B cell (primary cell): ENCODE measurements at regions not wholly inside any gene's neighbourhood (a gene's known extent, or its start where the extent isn't known, plus 50 kb on each side); places are given as distances from the start of the nearest gene placed in this dataset.

Source experiments
- ATAC-seq: fragments of 200-7000 bp; cut with Tn5 transposase; one replicate; pipeline ENCODE4 v1.10.0; 2021; ENCODE audit warnings: low read depth, mild to moderate bottlenecking, moderate number of reproducible peaks, moderate library complexity
- CTCF ChIA-PET: fragments of 350-600 bp; sonication (Branson Sonifier 250); formaldehyde crosslinking; loops from one replicate; lab custom pipeline; 2021; ENCODE audit warnings: antibody characterized with exemption, inconsistent platforms; lab: Charles Lee
- POLR2A ChIA-PET: fragments of 350-600 bp; sonication (Branson Sonifier 250); formaldehyde crosslinking; loops from one replicate; lab custom pipeline; 2021; ENCODE audit warnings: antibody characterized with exemption; lab: Charles Lee
- DNase-seq: peaks from one replicate; pipeline ENCODE4 v3.0.0; 2013
- H2AFZ ChIP-seq: 2 replicates; pipeline ENCODE4 v1.6.1; 2012; ENCODE audit warnings: mild to moderate bottlenecking, low read depth, low read length; ENCODE audit not compliant: insufficient read depth, poor library complexity, severe bottlenecking
- H3K27ac ChIP-seq, 2 donors: 1 replicate in 1 of 2; 2 replicates in 1 of 2; pipeline ENCODE4 v1.5.1; 2012 to 2013; ENCODE audit warnings: low read length in 2 of 2, mild to moderate bottlenecking in 2 of 2, moderate library complexity in 1 of 2
- H3K27me3 ChIP-seq, 4 experiments: fragments of 200-600 bp in 1 of 4; sonication (generic) in 1 of 4; replicated peaks in 1 of 4; 1 replicate in 2 of 4; 2 replicates in 2 of 4; pipeline versions ENCODE4 v1.6.1 to v1.7.0; 2013 to 2016; ENCODE audit warnings: low read length in 3 of 4, mild to moderate bottlenecking in 2 of 4, mixed read lengths in 1 of 4, moderate library complexity in 1 of 4; ENCODE audit not compliant: insufficient read depth in 4 of 4, control insufficient read depth in 3 of 4; ENCODE audit errors: control extremely low read depth in 1 of 4
- H3K36me3 ChIP-seq, 2 experiments: replicated peaks in 1 of 2; 1 replicate in 1 of 2; 2 replicates in 1 of 2; pipeline versions ENCODE4 v1.6.1 to v1.7.1; 2013; ENCODE audit warnings: low read length in 1 of 2; ENCODE audit not compliant: insufficient read depth in 2 of 2, control insufficient read depth in 1 of 2; ENCODE audit errors: control extremely low read depth in 1 of 2, extremely low read depth in 1 of 2
- H3K4me1 ChIP-seq, 2 donors: fragments of 200-600 bp in 1 of 2; sonication (generic) in 1 of 2; 1 replicate in 1 of 2; 2 replicates in 1 of 2; pipeline versions ENCODE4 v1.5.1 to v1.6.1; 2013 to 2017; ENCODE audit warnings: low read length in 2 of 2; ENCODE audit not compliant: control insufficient read depth in 2 of 2, insufficient read depth in 2 of 2
- H3K4me2 ChIP-seq: replicated peaks from 2 replicates; pipeline ENCODE3; 2012; ENCODE audit warnings: mild to moderate bottlenecking, low read depth, low read length; ENCODE audit not compliant: poor library complexity, severe bottlenecking
- H3K4me3 ChIP-seq, 5 experiments: fragments of 200-600 bp in 1 of 5; sonication (generic) in 1 of 5; 1 replicate in 3 of 5; 2 replicates in 2 of 5; pipeline versions ENCODE4 v1.5.1 to v1.7.0; 2011 to 2016; ENCODE audit warnings: low read length in 4 of 5, mild to moderate bottlenecking in 4 of 5, low read depth in 2 of 5, control low read depth in 1 of 5, moderate library complexity in 1 of 5; ENCODE audit not compliant: insufficient read depth in 1 of 5; ENCODE audit errors: control extremely low read depth in 1 of 5, extremely low read depth in 1 of 5
- H3K79me2 ChIP-seq: fragments of 200-600 bp; sonication (generic); one replicate; pipeline ENCODE4 v1.6.0; 2016; ENCODE audit warnings: low read length; ENCODE audit not compliant: control insufficient read depth, insufficient read depth
- H3K9ac ChIP-seq: fragments of 200-600 bp; sonication (generic); 2 replicates; pipeline ENCODE4 v1.6.1; 2017; ENCODE audit warnings: mild to moderate bottlenecking, low read length, moderate library complexity
- H3K9me3 ChIP-seq, 3 donors: one replicate each; pipeline versions ENCODE4 v1.6.1 to v1.7.1; 2013; ENCODE audit warnings: low read length in 2 of 3; ENCODE audit not compliant: control insufficient read depth in 2 of 3, insufficient read depth in 1 of 3; ENCODE audit errors: control extremely low read depth in 1 of 3
- H4K20me1 ChIP-seq: 2 replicates; pipeline ENCODE4 v1.6.0; 2012; ENCODE audit warnings: mild to moderate bottlenecking, low read length; ENCODE audit not compliant: insufficient read depth, control insufficient read depth, poor library complexity, severe bottlenecking
- H3K27ac Mint-ChIP-seq: one replicate; pipeline ENCODE4 v1.8.0; 2021; ENCODE audit warnings: mixed read lengths
- H3K27me3 Mint-ChIP-seq: one replicate; pipeline ENCODE4 v1.8.0; 2021; ENCODE audit warnings: mixed read lengths
- H3K4me1 Mint-ChIP-seq: one replicate; pipeline ENCODE4 v1.8.0; 2021; ENCODE audit warnings: mixed read lengths
- H3K4me3 Mint-ChIP-seq: one replicate; pipeline ENCODE4 v1.8.0; 2021; ENCODE audit warnings: mixed read lengths
- H3K9me3 Mint-ChIP-seq: one replicate; pipeline ENCODE4 v1.8.0; 2022; ENCODE audit warnings: mixed read lengths; ENCODE audit not compliant: insufficient read depth
- CTCF ChIP-seq: fragments of 200-600 bp; IDR thresholded peaks from one replicate; pipeline ENCODE4 v1.8.0; 2022; ENCODE audit warnings: antibody characterized with exemption, mild to moderate bottlenecking
- EZH2 ChIP-seq: IDR thresholded peaks from 2 replicates; pipeline ENCODE4 v1.6.1; 2012; ENCODE audit warnings: borderline replicate concordance, low read depth, mild to moderate bottlenecking, moderate library complexity, low read length; ENCODE audit not compliant: insufficient read depth, poor library complexity, severe bottlenecking
- WGBS: methylation state at CpG from one replicate; pipeline ENCODE4 v1.1.5; 2013; ENCODE audit warnings: missing lambda C conversion rate; ENCODE audit not compliant: insufficient coverage; 5-methylcytosine and 5-hydroxymethylcytosine counted together
- intact Hi-C: fragments of 100-400 bp; cut with micrococcal nuclease; formaldehyde crosslinking; loops from one replicate; pipeline ENCODE4 v1.10.0; 2022

- Histone ChIP-seq H3K79me2 (no peaks in the 10 kb centered on the region), H3K27me3 (no peaks in the 10 kb centered on the region), H4K20me1 (no peaks in the 10 kb centered on the region), H3K9ac (no peak overlapping the region), H3K4me2 (no peak overlapping the region), H3K9me3 (no peaks in the 10 kb centered on the region), H3K4me1 (no peaks in the 10 kb centered on the region), H3K27ac (no peak overlapping the region), H3K36me3 (no peaks in the 10 kb centered on the region), H3K4me3 (no peak overlapping the region), H2AFZ (no peak overlapping the region)
- TF ChIP-seq EZH2: no peak
- ChIA-PET CTCF (no interaction called here), POLR2A (no interaction called here)
- DNase-seq (no peak), ATAC-seq (no peak)
- Mint-ChIP-seq H3K27me3 (no peaks in the 10 kb centered on the region), H3K27ac (no peak overlapping the region), H3K4me1 (no peaks in the 10 kb centered on the region), H3K9me3 (no peaks in the 10 kb centered on the region), H3K4me3 (no peak overlapping the region)
- intact Hi-C loops: no loop called here
These were observed 1698.8 kb upstream of the CDH9 start for GRCh38 chr5:28737222-28737621.

DNA sequence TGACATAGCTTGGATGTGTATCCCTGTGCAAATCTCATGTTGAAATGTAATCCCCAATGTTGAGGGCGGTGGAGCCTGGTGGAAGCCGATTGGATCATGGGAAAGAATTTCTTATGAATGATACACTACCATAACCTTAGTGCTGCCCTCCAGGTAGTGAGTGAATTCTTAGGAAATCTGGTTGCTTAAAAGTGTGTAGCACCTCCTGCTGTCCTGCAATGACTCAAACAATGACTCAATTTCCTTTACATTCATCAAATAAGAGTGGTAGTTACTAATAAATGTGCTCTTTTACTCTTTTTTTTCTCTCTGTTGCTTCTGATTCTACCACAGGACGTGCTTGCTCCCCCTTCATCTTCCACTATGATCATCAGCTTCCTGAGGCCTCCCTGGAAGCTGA lies 1696.0 kb upstream of the CDH9 start:
- no peaks in the 10 kb centered on the region for H3K79me2 ChIP-seq
- no peaks in the 10 kb centered on the region for H3K9me3 Mint-ChIP-seq
- ATAC-seq (no peak), DNase-seq (no peak)
- H3K27me3 Mint-ChIP-seq: no peaks in the 10 kb centered on the region
- H3K4me3 Mint-ChIP-seq: no peak overlapping the region
- H3K27ac ChIP-seq: no peak overlapping the region
- no peaks in the 10 kb centered on the region for H3K9me3 ChIP-seq
- TF ChIP-seq CTCF: no peak
- no peak for TF ChIP-seq EZH2
- no peaks in the 10 kb centered on the region for H3K27me3 ChIP-seq
- ChIA-PET CTCF (no interaction called here), POLR2A (no interaction called here)
- H3K27ac Mint-ChIP-seq: no peak overlapping the region
- H3K4me2 ChIP-seq: no peak overlapping the region
- H3K4me1 ChIP-seq: no peaks in the 10 kb centered on the region
- H4K20me1 ChIP-seq: no peaks in the 10 kb centered on the region
- no peak overlapping the region for H3K9ac ChIP-seq
- no peaks in the 10 kb centered on the region for H3K36me3 ChIP-seq
- H2AFZ ChIP-seq: no peak overlapping the region
- no peaks in the 10 kb centered on the region for H3K4me1 Mint-ChIP-seq
- intact Hi-C loops: no loop called here
- no peak overlapping the region for H3K4me3 ChIP-seq
- WGBS: no CpG with 5 or more reads among the region's 3 CpGs
